ENCODE measurements at regions not wholly inside any gene's neighbourhood (a gene's known extent, or its start where the extent isn't known, plus 50 kb on each side); places are given as distances from the start of the nearest gene placed in this dataset.

DNA sequence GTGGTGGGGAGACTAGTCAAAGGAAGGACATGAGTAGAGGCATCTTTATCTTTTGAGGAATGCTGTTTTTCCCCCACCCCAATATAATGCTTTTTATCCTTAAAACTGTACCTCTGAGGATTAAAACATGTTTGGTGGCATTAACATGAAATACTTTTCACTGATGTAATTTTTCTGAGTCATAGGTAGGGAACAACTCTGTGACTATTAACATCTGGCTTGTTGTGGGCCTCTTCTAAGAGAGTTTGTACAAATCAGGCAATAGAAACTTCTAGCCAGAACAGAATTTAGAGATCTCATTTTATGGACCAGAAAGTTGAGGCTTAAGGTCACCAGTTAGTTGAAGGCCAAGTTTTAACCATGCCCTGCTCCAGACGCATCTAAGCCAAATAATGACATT lies 207.6 kb downstream of the SOX3 start:
- no peak for ATAC-seq
- TF ChIP-seq, protein P1, sequence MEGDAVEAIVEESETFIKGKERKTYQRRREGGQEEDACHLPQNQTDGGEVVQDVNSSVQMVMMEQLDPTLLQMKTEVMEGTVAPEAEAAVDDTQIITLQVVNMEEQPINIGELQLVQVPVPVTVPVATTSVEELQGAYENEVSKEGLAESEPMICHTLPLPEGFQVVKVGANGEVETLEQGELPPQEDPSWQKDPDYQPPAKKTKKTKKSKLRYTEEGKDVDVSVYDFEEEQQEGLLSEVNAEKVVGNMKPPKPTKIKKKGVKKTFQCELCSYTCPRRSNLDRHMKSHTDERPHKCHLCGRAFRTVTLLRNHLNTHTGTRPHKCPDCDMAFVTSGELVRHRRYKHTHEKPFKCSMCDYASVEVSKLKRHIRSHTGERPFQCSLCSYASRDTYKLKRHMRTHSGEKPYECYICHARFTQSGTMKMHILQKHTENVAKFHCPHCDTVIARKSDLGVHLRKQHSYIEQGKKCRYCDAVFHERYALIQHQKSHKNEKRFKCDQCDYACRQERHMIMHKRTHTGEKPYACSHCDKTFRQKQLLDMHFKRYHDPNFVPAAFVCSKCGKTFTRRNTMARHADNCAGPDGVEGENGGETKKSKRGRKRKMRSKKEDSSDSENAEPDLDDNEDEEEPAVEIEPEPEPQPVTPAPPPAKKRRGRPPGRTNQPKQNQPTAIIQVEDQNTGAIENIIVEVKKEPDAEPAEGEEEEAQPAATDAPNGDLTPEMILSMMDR (IDR thresholded peaks at IDR 0.05): no peak
- 66 to 93% methylated on average over 1 of the region's 1 CpG for WGBS, 2 donors

DNA sequence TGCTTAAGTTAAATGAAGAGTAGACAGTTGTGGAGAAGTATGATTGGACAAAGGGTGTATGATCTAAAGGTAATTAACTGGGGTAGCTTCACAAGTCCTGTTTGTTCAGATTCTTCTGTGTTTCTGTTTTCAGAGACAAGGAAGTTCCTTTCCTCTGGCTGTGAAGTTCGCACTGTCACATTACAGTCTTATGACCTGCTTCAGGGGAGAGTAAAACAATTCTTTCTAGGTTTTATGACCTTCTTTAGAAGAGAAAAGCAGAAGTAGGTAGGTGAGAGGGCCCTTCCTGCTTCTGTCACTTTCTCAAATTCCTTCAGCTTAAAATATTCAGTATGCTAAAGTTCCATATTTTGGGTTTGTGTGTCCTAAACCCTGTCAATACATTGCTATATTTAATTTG lies 211.9 kb downstream of the SOX3 start:
- DNase-seq: no peak
- intact Hi-C loops (cut with DNase I): no loop called here
- no peak for ATAC-seq

More for the DNA sequence above, 207.6 kb downstream of the SOX3 start:
- no peak overlapping the region for H3K27ac ChIP-seq
- no peaks in the 10 kb centered on the region for H3K4me1 ChIP-seq
- intact Hi-C loops (cut with DNase I): no loop called here
- H3K9me3 ChIP-seq: no peaks in the 10 kb centered on the region
- no peak for DNase-seq
- no peak overlapping the region for H3K4me3 ChIP-seq
- peaks cover 0 to 2% (median 0%) of the 10 kb centered on the region in 7 donors for H3K27me3 ChIP-seq
- no peaks in the 10 kb centered on the region for H3K36me3 ChIP-seq

DNA sequence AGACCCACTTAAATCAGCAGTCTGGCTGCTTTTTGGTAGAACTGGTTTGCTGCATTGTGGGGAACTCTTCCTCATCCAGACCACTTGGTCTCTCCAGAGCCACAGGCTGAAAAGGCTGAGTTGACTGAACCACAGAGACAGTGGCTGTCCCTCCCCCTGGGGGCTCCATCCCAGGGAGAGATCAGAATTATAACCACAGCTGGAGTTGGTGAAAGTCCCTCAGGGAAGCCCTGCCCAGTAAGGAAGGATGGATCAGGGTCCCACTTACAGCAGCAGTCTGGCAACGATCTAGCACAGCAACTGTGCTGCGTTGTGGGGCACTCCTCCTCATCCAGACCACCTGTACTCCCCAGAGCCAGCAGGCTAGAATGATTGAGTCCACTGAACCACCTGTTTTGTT lies 212.7 kb downstream of the SOX3 start:
- DNase-seq (no peak), ATAC-seq (no peak)
- WGBS, 2 donors: 59 to 75% methylated on average over 2 of the region's 2 CpGs
- no peaks in the 10 kb centered on the region for H3K4me1 ChIP-seq
- H3K27ac ChIP-seq: no peak overlapping the region
- H3K27me3 ChIP-seq: peaks cover 0 to 6% (median 0%) of the 10 kb centered on the region in 7 donors
- TF ChIP-seq, protein P1 (IDR thresholded peaks at IDR 0.05): no peak
- intact Hi-C loops (cut with DNase I): no loop called here
- peaks cover 0 to 5% (median 0%) of the 10 kb centered on the region in 11 donors for H3K9me3 ChIP-seq
- no peaks in the 10 kb centered on the region for H3K36me3 ChIP-seq
- no peak overlapping the region for H3K4me3 ChIP-seq

More for the DNA sequence above, 211.9 kb downstream of the SOX3 start:
- no peak overlapping the region for H3K27ac ChIP-seq
- WGBS, 2 donors: 67 to 73% methylated on average over 1 of the region's 1 CpG
- peaks cover 0 to 6% (median 0%) of the 10 kb centered on the region in 7 donors for H3K27me3 ChIP-seq
- H3K4me3 ChIP-seq: no peak overlapping the region
- peaks cover 0 to 1% (median 0%) of the 10 kb centered on the region in 11 donors for H3K9me3 ChIP-seq
- H3K36me3 ChIP-seq: no peaks in the 10 kb centered on the region
- TF ChIP-seq, protein P1 (IDR thresholded peaks at IDR 0.05): no peak
- no peaks in the 10 kb centered on the region for H3K4me1 ChIP-seq

DNA sequence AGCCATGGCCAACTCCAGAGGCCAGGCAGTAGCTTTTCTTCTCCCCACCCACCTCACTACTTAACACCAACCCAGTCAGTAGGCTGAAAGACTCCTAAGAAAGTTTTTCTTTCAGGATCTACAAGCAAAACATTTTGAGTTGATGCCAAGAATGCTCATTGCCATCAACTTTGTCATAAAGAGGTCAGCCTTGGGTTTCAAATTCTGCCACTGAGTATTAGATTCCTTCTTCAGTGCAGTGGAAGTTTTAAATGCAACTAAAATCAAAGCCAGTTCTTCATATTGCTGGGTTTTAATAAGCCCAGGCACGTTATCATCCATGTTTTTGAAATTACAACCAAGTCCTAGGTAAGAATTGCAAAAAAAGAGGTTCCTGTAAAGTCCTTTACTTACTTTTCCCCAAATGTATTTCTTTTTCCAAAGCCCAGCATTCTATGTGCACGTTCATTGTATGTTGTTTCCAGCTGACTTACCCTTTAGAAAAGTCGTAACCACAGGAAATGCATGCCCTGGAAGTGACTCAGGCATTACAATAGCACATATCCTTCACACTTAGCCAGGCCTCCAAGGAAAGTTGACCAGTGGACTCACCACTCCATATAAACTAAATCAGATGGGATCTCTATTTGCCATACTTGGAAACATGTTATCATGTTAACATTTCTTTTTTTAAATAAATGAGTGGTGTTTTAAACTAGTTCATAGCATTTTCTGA lies 229.9 kb downstream of the SOX3 start:
- H3K27me3 ChIP-seq: no peaks in the 10 kb centered on the region
- TF ChIP-seq, protein P1 (IDR thresholded peaks at IDR 0.05): no peak
- H3K4me1 ChIP-seq: no peaks in the 10 kb centered on the region
- peaks cover 0 to 25% (median 0%) of the 10 kb centered on the region in 11 donors for H3K9me3 ChIP-seq
- ATAC-seq (no peak), DNase-seq (no peak)
- WGBS, 2 donors: 39% methylated on average over 3 of the region's 3 CpGs
- H3K36me3 ChIP-seq: no peaks in the 10 kb centered on the region
- H3K27ac ChIP-seq: no peak overlapping the region
- intact Hi-C loops (cut with DNase I): no loop called here
- H3K4me3 ChIP-seq: no peak overlapping the region
